Caco-2 (cell line): ENCODE measurements at regions not wholly inside any gene's neighbourhood (a gene's known extent, or its start where the extent isn't known, plus 50 kb on each side); places are given as distances from the start of the nearest gene placed in this dataset.

Experiments used
- BruUV-seq: library from RNA; stranded (reverse); fragments of 400-500 nt; replicated peaks from 2 replicates; lab custom pipeline; 2021; lab: Mats Ljungman, UMichigan
- CTCF ChIA-PET: fragments of 300-600 bp; sonication (Branson Sonifier 250); formaldehyde crosslinking; loops from one replicate; lab custom pipeline; 2022; ENCODE audit warnings: antibody characterized with exemption; lab: Charles Lee
- POLR2A ChIA-PET: fragments of 300-600 bp; sonication (Branson Sonifier 250); formaldehyde crosslinking; loops from one replicate; lab custom pipeline; 2022; ENCODE audit warnings: antibody characterized with exemption; lab: Charles Lee
- DNase-seq, 2 experiments: peaks; one replicate each; pipeline versions ENCODE4 v3.0.0 to v3.0.0-alpha.2; 2020 to 2022
- H3K27me3 ChIP-seq: replicated peaks from 2 replicates; pipeline ENCODE4 v1.6.0; 2011; ENCODE audit warnings: low read length; ENCODE audit not compliant: control insufficient read depth, insufficient read depth
- H3K36me3 ChIP-seq: 2 replicates; pipeline ENCODE4 v1.5.1; 2011; ENCODE audit warnings: low read length; ENCODE audit not compliant: control insufficient read depth, insufficient read depth
- H3K4me1 ChIP-seq: fragments of 250-450 bp; sonication (Bioruptor Pico); 2 replicates; pipeline ENCODE4 v1.5.1; 2020; ENCODE audit warnings: mild to moderate bottlenecking
- H3K4me3 ChIP-seq: 2 replicates; pipeline ENCODE4 v1.5.1; 2011; ENCODE audit warnings: low read depth, mild to moderate bottlenecking, control low read depth, low read length
- H3K9me3 ChIP-seq: fragments of 250-450 bp; sonication (Bioruptor Pico); 2 replicates; pipeline ENCODE4 v1.5.1; 2020; ENCODE audit warnings: mild to moderate bottlenecking, moderate library complexity
- H3K27ac Mint-ChIP-seq: one replicate; pipeline ENCODE4 v1.8.0; 2022; ENCODE audit warnings: mixed read lengths; ENCODE audit not compliant: unreplicated experiment
- H3K27me3 Mint-ChIP-seq: one replicate; pipeline ENCODE4 v1.8.0; 2022; ENCODE audit warnings: mixed read lengths; ENCODE audit not compliant: insufficient read depth, unreplicated experiment
- H3K36me3 Mint-ChIP-seq: one replicate; pipeline ENCODE4 v1.8.0; 2022; ENCODE audit warnings: mild to moderate bottlenecking, mixed read lengths; ENCODE audit not compliant: insufficient read depth, unreplicated experiment
- H3K4me1 Mint-ChIP-seq: one replicate; pipeline ENCODE4 v1.8.0; 2022; ENCODE audit warnings: low read depth, mixed read lengths; ENCODE audit not compliant: unreplicated experiment
- H3K4me3 Mint-ChIP-seq: one replicate; pipeline ENCODE4 v1.8.0; 2022; ENCODE audit warnings: mild to moderate bottlenecking, moderate library complexity, mixed read lengths; ENCODE audit not compliant: unreplicated experiment
- H3K9me3 Mint-ChIP-seq: one replicate; pipeline ENCODE4 v1.8.0; 2022; ENCODE audit warnings: mixed read lengths; ENCODE audit not compliant: unreplicated experiment
- CTCF ChIP-seq, 2 experiments: fragments of 200-600 bp in 1 of 2; IDR thresholded peaks; 1 replicate in 1 of 2; 2 replicates in 1 of 2; pipeline versions ENCODE4 v1.5.1 to v1.8.0; 2011 to 2022; ENCODE audit warnings: antibody characterized with exemption in 1 of 2, control low read depth in 1 of 2, inconsistent platforms in 1 of 2, low read depth in 1 of 2, low read length in 1 of 2, mild to moderate bottlenecking in 1 of 2, moderate library complexity in 1 of 2; ENCODE audit not compliant: insufficient read depth in 1 of 2, severe bottlenecking in 1 of 2, unreplicated experiment in 1 of 2
- intact Hi-C: fragments of 100-400 bp; cut with micrococcal nuclease; formaldehyde crosslinking; loops from one replicate; pipeline ENCODE4 v1.10.0; 2022; ENCODE audit not compliant: unreplicated experiment

GRCh38 chr2:857937-858336 lies 92.7 kb upstream of the SNTG2 start:
- no peaks in the 10 kb centered on the region for H3K4me1 Mint-ChIP-seq
- intact Hi-C loops = no loop called here
- BruUV-seq = no TSS peak

GRCh38 chr2:857081-857480 lies 93.6 kb upstream of the SNTG2 start:
- Mint-ChIP-seq H3K4me3 (no peak overlapping the region), H3K4me1 (no peaks in the 10 kb centered on the region), H3K9me3 (peaks cover 9% of the 10 kb centered on the region), H3K36me3 (no peaks in the 10 kb centered on the region), H3K27me3 (peaks cover 8% of the 10 kb centered on the region), H3K27ac (no peak overlapping the region)
- Histone ChIP-seq H3K4me1 (no peaks in the 10 kb centered on the region), H3K9me3 (no peaks in the 10 kb centered on the region), H3K27me3 (no peaks in the 10 kb centered on the region), H3K36me3 (no peaks in the 10 kb centered on the region), H3K4me3 (no peak overlapping the region)
- intact Hi-C loops = no loop called here
- no peak for DNase-seq
- POLR2A ChIA-PET = no interaction called here
- BruUV-seq = no TSS peak
- TF ChIP-seq CTCF (IDR thresholded peaks at IDR 0.05; ENCODE audit: insufficient read depth in 1 of 2, low read depth in 1 of 2, low read length in 1 of 2, severe bottlenecking in 1 of 2, unreplicated experiment in 1 of 2) = no peak
- CTCF ChIA-PET = no interaction called here

More at GRCh38 chr2:857937-858336, 92.7 kb upstream of the SNTG2 start:
- Histone ChIP-seq H3K4me1 (no peaks in the 10 kb centered on the region), H3K36me3 (no peaks in the 10 kb centered on the region), H3K4me3 (no peak overlapping the region), H3K27me3 (no peaks in the 10 kb centered on the region), H3K9me3 (no peaks in the 10 kb centered on the region)
- Mint-ChIP-seq H3K36me3 (no peaks in the 10 kb centered on the region), H3K4me3 (no peak overlapping the region), H3K27ac (no peak overlapping the region), H3K27me3 (peaks cover 12% of the 10 kb centered on the region), H3K9me3 (peaks cover 9% of the 10 kb centered on the region)
- ChIA-PET POLR2A (no interaction called here), CTCF (no interaction called here)
- TF ChIP-seq CTCF (IDR thresholded peaks at IDR 0.05; ENCODE audit: insufficient read depth in 1 of 2, low read depth in 1 of 2, low read length in 1 of 2, severe bottlenecking in 1 of 2, unreplicated experiment in 1 of 2) = no peak
- DNase-seq = no peak

DNA sequence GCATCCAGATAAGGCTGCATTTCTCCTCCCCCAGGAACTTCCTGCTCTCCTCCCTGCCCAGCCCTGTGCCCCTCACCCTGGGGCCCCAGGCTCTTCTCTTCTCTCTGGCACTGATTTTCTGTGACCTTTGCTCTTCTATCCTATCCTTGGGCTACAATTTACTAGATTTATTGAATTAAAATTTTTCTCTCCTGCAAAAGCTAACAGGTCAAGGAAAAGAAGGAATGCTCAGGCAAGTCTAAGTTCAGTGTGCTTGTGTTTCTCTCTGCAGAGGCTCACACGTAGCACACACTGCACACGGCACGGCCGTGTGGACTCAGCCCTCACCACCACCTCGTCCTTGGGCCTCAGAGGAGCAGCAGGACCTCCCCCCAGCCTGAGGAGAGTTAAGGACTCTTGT lies 94.2 kb upstream of the SNTG2 start:
- peaks cover 6% of the 10 kb centered on the region for H3K27me3 Mint-ChIP-seq
- no TSS peak for BruUV-seq
- intact Hi-C loops = no loop called here
- DNase-seq = no peak
- H3K27ac Mint-ChIP-seq = no peak overlapping the region
- no peaks in the 10 kb centered on the region for H3K4me1 Mint-ChIP-seq
- no peak overlapping the region for H3K4me3 Mint-ChIP-seq
- Histone ChIP-seq H3K9me3 (no peaks in the 10 kb centered on the region), H3K4me3 (no peak overlapping the region), H3K27me3 (no peaks in the 10 kb centered on the region), H3K4me1 (no peaks in the 10 kb centered on the region), H3K36me3 (no peaks in the 10 kb centered on the region)
- H3K36me3 Mint-ChIP-seq = no peaks in the 10 kb centered on the region
- CTCF ChIA-PET = no interaction called here
- TF ChIP-seq CTCF (IDR thresholded peaks at IDR 0.05; ENCODE audit: insufficient read depth in 1 of 2, low read depth in 1 of 2, low read length in 1 of 2, severe bottlenecking in 1 of 2, unreplicated experiment in 1 of 2) = no peak
- POLR2A ChIA-PET = no interaction called here
- peaks cover 9% of the 10 kb centered on the region for H3K9me3 Mint-ChIP-seq
